ENCODE measurements at regions not wholly inside any gene's neighbourhood (a gene's known extent, or its start where the extent isn't known, plus 50 kb on each side); places are given as distances from the start of the nearest gene placed in this dataset.

DNA sequence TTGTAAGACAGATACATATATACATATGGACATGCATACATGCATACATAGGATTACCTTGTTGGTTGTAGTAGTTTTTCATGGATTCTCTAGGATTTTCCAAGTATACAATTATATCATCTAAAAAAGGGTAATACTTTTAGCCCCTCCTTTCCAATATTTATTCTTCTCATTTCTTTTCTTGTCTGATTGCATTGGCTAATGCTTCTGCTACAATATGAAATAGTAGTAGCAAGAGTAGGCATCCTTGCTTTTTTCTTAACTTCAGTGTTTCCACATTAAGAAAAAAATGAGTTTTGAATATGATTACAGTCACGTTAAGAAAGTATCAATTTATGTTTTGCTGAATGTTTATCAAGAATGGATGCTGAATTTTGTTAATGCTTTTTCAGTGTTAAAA is 58.0 kb downstream of the RBFOX3 start:
- Histone ChIP-seq H3K79me2 (ENCODE audit: low read depth) (no peaks in the 10 kb centered on the region), H3K9me3 (ENCODE audit: insufficient read depth, low read depth) (no peaks in the 10 kb centered on the region), H4K20me1 (ENCODE audit: insufficient read depth) (no peaks in the 10 kb centered on the region), H3K36me3 (ENCODE audit: low read depth) (no peaks in the 10 kb centered on the region), H3K27ac (no peak overlapping the region), H3K4me3 (no peak overlapping the region), H2AFZ (no peak overlapping the region), H3K9me2 (ENCODE audit: insufficient read depth) (no peaks in the 10 kb centered on the region), H3K4me2 (no peak overlapping the region), H3K27me3 (ENCODE audit: insufficient read depth, low read depth) (peaks cover 52% of the 10 kb centered on the region), H3F3A (ENCODE audit: insufficient read depth, low read depth) (no peaks in the 10 kb centered on the region), H3K4me1 (replicated peaks; ENCODE audit: insufficient read depth) (no peaks in the 10 kb centered on the region)
- POLR2A ChIA-PET (ENCODE audit: unreplicated experiment) = no interaction called here
- CTCF ChIA-PET = no interaction called here
- no peak for DNase-seq
- no TSS peak for BruUV-seq (replicated peaks)
- TF ChIP-seq EZH2 (IDR thresholded peaks at IDR 0.05; ENCODE audit: low read depth) = no peak
- TF ChIP-seq, protein P1, sequence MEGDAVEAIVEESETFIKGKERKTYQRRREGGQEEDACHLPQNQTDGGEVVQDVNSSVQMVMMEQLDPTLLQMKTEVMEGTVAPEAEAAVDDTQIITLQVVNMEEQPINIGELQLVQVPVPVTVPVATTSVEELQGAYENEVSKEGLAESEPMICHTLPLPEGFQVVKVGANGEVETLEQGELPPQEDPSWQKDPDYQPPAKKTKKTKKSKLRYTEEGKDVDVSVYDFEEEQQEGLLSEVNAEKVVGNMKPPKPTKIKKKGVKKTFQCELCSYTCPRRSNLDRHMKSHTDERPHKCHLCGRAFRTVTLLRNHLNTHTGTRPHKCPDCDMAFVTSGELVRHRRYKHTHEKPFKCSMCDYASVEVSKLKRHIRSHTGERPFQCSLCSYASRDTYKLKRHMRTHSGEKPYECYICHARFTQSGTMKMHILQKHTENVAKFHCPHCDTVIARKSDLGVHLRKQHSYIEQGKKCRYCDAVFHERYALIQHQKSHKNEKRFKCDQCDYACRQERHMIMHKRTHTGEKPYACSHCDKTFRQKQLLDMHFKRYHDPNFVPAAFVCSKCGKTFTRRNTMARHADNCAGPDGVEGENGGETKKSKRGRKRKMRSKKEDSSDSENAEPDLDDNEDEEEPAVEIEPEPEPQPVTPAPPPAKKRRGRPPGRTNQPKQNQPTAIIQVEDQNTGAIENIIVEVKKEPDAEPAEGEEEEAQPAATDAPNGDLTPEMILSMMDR (conservative IDR thresholded peaks at IDR 0.05) = no peak
- intact Hi-C loops (cut with micrococcal nuclease; ENCODE audit: unreplicated experiment) = no loop called here

DNA sequence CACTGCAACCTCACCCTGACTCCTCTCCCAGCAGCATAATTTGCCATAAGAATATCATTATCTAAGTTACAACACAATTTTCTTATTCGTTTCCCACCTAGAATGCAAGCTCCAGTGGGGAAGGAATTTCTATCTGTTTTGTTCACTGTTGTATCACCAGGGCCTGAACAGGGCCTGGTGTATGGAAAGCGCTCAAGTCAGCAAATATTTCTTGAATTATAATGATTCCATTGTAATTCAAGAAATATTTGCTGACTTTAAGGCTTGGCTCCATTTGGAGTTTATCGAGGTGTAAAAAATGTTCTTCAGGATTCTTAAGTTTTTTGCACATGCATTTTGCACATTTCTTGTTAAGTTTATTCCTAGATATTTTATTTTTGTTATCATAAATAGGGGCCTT is 58.4 kb downstream of the RBFOX3 start:
- H3K9me2 ChIP-seq (ENCODE audit: insufficient read depth) = no peaks in the 10 kb centered on the region
- H3K36me3 ChIP-seq (ENCODE audit: low read depth) = no peaks in the 10 kb centered on the region
- H3K9me3 ChIP-seq (ENCODE audit: insufficient read depth, low read depth) = no peaks in the 10 kb centered on the region
- H3K27ac ChIP-seq = no peak overlapping the region
- intact Hi-C loops (cut with micrococcal nuclease; ENCODE audit: unreplicated experiment) = no loop called here
- peaks cover 52% of the 10 kb centered on the region for H3K27me3 ChIP-seq (ENCODE audit: insufficient read depth, low read depth)
- H3K4me2 ChIP-seq = no peak overlapping the region
- H2AFZ ChIP-seq = no peak overlapping the region
- H3F3A ChIP-seq (ENCODE audit: insufficient read depth, low read depth) = no peaks in the 10 kb centered on the region
- POLR2A ChIA-PET (ENCODE audit: unreplicated experiment) = no interaction called here
- TF ChIP-seq, protein P1 (conservative IDR thresholded peaks at IDR 0.05) = no peak
- no peak for TF ChIP-seq EZH2 (IDR thresholded peaks at IDR 0.05; ENCODE audit: low read depth)
- CTCF ChIA-PET = no interaction called here
- H3K4me3 ChIP-seq = no peak overlapping the region
- H4K20me1 ChIP-seq (ENCODE audit: insufficient read depth) = no peaks in the 10 kb centered on the region
- H3K4me1 ChIP-seq (replicated peaks; ENCODE audit: insufficient read depth) = no peaks in the 10 kb centered on the region
- DNase-seq = no peak
- BruUV-seq (replicated peaks) = no TSS peak
- no peaks in the 10 kb centered on the region for H3K79me2 ChIP-seq (ENCODE audit: low read depth)

DNA sequence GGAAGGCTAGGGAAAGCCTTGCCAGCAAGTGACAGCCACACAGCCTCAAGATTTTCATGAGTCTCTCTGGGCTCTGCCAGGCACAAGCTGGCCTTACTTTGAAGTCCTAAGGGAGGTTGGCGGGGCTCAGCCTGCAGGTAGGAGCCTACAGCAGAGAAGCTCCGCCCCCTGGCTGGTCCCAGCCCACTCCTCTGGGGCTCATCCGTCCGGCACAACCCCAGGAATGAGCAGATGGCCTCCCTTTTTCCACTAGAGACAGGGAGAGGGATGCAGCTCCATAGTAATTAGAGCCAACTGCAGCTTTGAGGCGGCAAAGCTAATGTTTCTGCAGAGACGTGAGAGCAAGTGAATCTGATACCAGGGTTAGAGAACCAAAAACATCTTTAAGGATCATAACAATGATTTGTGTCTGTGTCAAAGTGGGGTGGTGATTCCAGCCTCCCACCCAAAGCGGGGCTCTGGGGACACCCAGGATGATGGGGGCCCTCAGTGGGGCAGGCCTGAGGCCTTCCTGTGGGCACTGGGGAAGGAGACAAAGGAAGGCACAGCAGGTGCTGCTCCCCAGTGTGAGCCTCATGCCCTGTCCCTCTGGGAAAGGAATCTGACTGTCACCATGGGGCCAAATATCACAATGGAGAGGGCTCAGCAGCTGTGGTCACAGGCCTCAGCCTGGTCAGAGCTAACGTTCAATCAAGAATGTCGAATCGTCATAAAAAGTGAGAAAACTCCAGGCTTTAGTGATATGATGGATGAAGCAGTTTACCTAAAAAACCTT is 61.5 kb downstream of the RBFOX3 start:
- Histone ChIP-seq H3K9me2 (ENCODE audit: insufficient read depth) (no peaks in the 10 kb centered on the region), H3K4me1 (replicated peaks; ENCODE audit: insufficient read depth) (no peaks in the 10 kb centered on the region), H3K27me3 (ENCODE audit: insufficient read depth, low read depth) (peaks cover 67% of the 10 kb centered on the region), H3K4me3 (no peak overlapping the region), H3K4me2 (no peak overlapping the region), H4K20me1 (ENCODE audit: insufficient read depth) (no peaks in the 10 kb centered on the region), H2AFZ (no peak overlapping the region), H3K79me2 (ENCODE audit: low read depth) (no peaks in the 10 kb centered on the region), H3K9me3 (ENCODE audit: insufficient read depth, low read depth) (no peaks in the 10 kb centered on the region), H3K36me3 (ENCODE audit: low read depth) (no peaks in the 10 kb centered on the region), H3K27ac (no peak overlapping the region), H3F3A (ENCODE audit: insufficient read depth, low read depth) (no peaks in the 10 kb centered on the region)
- intact Hi-C loops (cut with micrococcal nuclease; ENCODE audit: unreplicated experiment) = no loop called here
- ChIA-PET CTCF (no interaction called here), POLR2A (ENCODE audit: unreplicated experiment) (no interaction called here)
- TF ChIP-seq, protein P1 (conservative IDR thresholded peaks at IDR 0.05) = no peak
- TF ChIP-seq EZH2 (IDR thresholded peaks at IDR 0.05; ENCODE audit: low read depth) = no peak
- DNase-seq = no peak
- no TSS peak for BruUV-seq (replicated peaks)
